Keratinocyte (primary cell): ENCODE measurements at regions not wholly inside any gene's neighbourhood (a gene's known extent, or its start where the extent isn't known, plus 50 kb on each side); places are given as distances from the start of the nearest gene placed in this dataset.

Source experiments
- DNase-seq: peaks from one replicate; pipeline ENCODE4 v3.0.0-alpha.2; 2011; ENCODE audit warnings: low read depth, missing footprints, low spot score
- FAIRE-seq: peaks from 2 replicates; lab custom pipeline; 2011; peaks lifted over from hg19 to GRCh38; lab: Jason Lieb, UNC
- H2AFZ ChIP-seq: 2 replicates; pipeline ENCODE4 v1.6.0; 2012; ENCODE audit warnings: low read length, control low read depth, inconsistent platforms; ENCODE audit not compliant: control insufficient read depth
- H3K27ac ChIP-seq: 2 replicates; pipeline ENCODE4 v1.5.1; 2011; ENCODE audit warnings: low read length; ENCODE audit not compliant: control insufficient read depth, insufficient read depth
- H3K27me3 ChIP-seq: 3 replicates; pipeline ENCODE4 v1.6.0; 2011; ENCODE audit warnings: low read length; ENCODE audit not compliant: control insufficient read depth, insufficient read depth; ENCODE audit errors: extremely low read depth
- H3K36me3 ChIP-seq, 2 experiments: 2 replicates in 1 of 2; 3 replicates in 1 of 2; pipeline ENCODE4 v1.5.1; 2011; ENCODE audit warnings: low read length in 2 of 2, mild to moderate bottlenecking in 1 of 2; ENCODE audit not compliant: control insufficient read depth in 2 of 2, insufficient read depth in 2 of 2; ENCODE audit errors: extremely low read depth in 1 of 2
- H3K4me1 ChIP-seq: 3 replicates; pipeline ENCODE4 v1.5.1; 2011; ENCODE audit warnings: low read length; ENCODE audit not compliant: control insufficient read depth, insufficient read depth; ENCODE audit errors: extremely low read depth
- H3K4me2 ChIP-seq: 3 replicates; pipeline ENCODE4 v1.6.0; 2011; ENCODE audit warnings: low read depth, low read length; ENCODE audit not compliant: control insufficient read depth, insufficient read depth; ENCODE audit errors: extremely low read depth
- H3K4me3 ChIP-seq, 3 experiments: fragments of 200-600 bp in 1 of 3; sonication (generic) in 1 of 3; 2 replicates in 2 of 3; 3 replicates in 1 of 3; pipeline ENCODE4 v1.5.1; 2011 to 2016; ENCODE audit warnings: low read length in 3 of 3, mild to moderate bottlenecking in 3 of 3, control low read depth in 2 of 3, inconsistent platforms in 1 of 3, low read depth in 1 of 3, mixed read lengths in 1 of 3, mixed run types in 1 of 3, moderate library complexity in 1 of 3; ENCODE audit not compliant: control insufficient read depth in 2 of 3, insufficient read depth in 2 of 3; ENCODE audit errors: extremely low read depth in 1 of 3
- H3K79me2 ChIP-seq: 2 replicates; pipeline ENCODE4 v1.6.0; 2012; ENCODE audit warnings: low read length; ENCODE audit not compliant: control insufficient read depth, insufficient read depth
- H3K9ac ChIP-seq: 3 replicates; pipeline ENCODE4 v1.6.0; 2011; ENCODE audit warnings: low read length; ENCODE audit not compliant: control insufficient read depth, insufficient read depth; ENCODE audit errors: extremely low read depth
- H3K9me1 ChIP-seq: 3 replicates; pipeline ENCODE4 v1.6.0; 2011; ENCODE audit warnings: low read length; ENCODE audit not compliant: control insufficient read depth, insufficient read depth; ENCODE audit errors: extremely low read depth
- H3K9me3 ChIP-seq: 2 replicates; pipeline ENCODE4 v1.5.1; 2012; ENCODE audit warnings: low read depth, low read length; ENCODE audit not compliant: control insufficient read depth
- H4K20me1 ChIP-seq: 3 replicates; pipeline ENCODE4 v1.6.0; 2011; ENCODE audit warnings: low read length; ENCODE audit not compliant: control insufficient read depth, insufficient read depth; ENCODE audit errors: extremely low read depth
- CTCF ChIP-seq, 3 experiments: IDR thresholded peaks in 1 of 3; conservative IDR thresholded peaks in 1 of 3; optimal IDR thresholded peaks in 1 of 3; 2 replicates in 2 of 3; 3 replicates in 1 of 3; pipeline versions ENCODE3 to v1.5.1; 2011; ENCODE audit warnings: low read length in 3 of 3, mild to moderate bottlenecking in 3 of 3, moderate library complexity in 2 of 3, control low read depth in 1 of 3, inconsistent platforms in 1 of 3; ENCODE audit not compliant: insufficient read depth in 2 of 3; ENCODE audit errors: extremely low read depth in 1 of 3
- EZH2 ChIP-seq: IDR thresholded peaks from one replicate; pipeline ENCODE4 v1.6.1; 2012; ENCODE audit warnings: inconsistent platforms, mild to moderate bottlenecking, low read length, moderate library complexity
- dilution Hi-C: fragments of 300-500 bp; cut with MboI; formaldehyde crosslinking; loops from one replicate; pipeline ENCODE4 v1.7.0; 2020; ENCODE audit warnings: low sequenced_read_pairs; ENCODE audit not compliant: extremely low pct_ligation_motif_present

GRCh38 chr7:18212308-18212707 is 184.7 kb upstream of the PRPS1L1 start:
- dilution Hi-C loops: no loop called here
- FAIRE-seq: no peak
- H3K27me3 ChIP-seq: peaks cover 3% of the 10 kb centered on the region
- no peak overlapping the region for H3K4me3 ChIP-seq
- H2AFZ ChIP-seq: no peak overlapping the region
- no peaks in the 10 kb centered on the region for H3K79me2 ChIP-seq
- H3K9ac ChIP-seq: no peak overlapping the region
- TF ChIP-seq CTCF (optimal IDR thresholded peaks at IDR 0.05 in 1 of 3, IDR thresholded peaks at IDR 0.05 in 1 of 3, conservative IDR thresholded peaks at IDR 0.05 in 1 of 3; ENCODE audit: extremely low read depth in 1 of 3, insufficient read depth in 2 of 3, low read length in 3 of 3): no peak
- TF ChIP-seq EZH2: no peak
- no peaks in the 10 kb centered on the region for H3K9me1 ChIP-seq
- H3K4me2 ChIP-seq: no peak overlapping the region
- H4K20me1 ChIP-seq: no peaks in the 10 kb centered on the region
- no peaks in the 10 kb centered on the region for H3K36me3 ChIP-seq
- no peaks in the 10 kb centered on the region for H3K9me3 ChIP-seq
- H3K4me1 ChIP-seq: no peaks in the 10 kb centered on the region
- no peak for DNase-seq
- no peak overlapping the region for H3K27ac ChIP-seq

- TF ChIP-seq EZH2: no peak
- Histone ChIP-seq H3K4me1 (no peaks in the 10 kb centered on the region), H3K27me3 (peaks cover 3% of the 10 kb centered on the region), H3K4me3 (no peak overlapping the region), H3K27ac (no peak overlapping the region), H3K79me2 (no peaks in the 10 kb centered on the region), H3K36me3 (no peaks in the 10 kb centered on the region), H3K9me3 (no peaks in the 10 kb centered on the region), H3K9me1 (no peaks in the 10 kb centered on the region), H2AFZ (no peak overlapping the region), H4K20me1 (no peaks in the 10 kb centered on the region), H3K9ac (no peak overlapping the region), H3K4me2 (no peak overlapping the region)
- FAIRE-seq: no peak
- dilution Hi-C loops: no loop called here
- DNase-seq: no peak
Measured at GRCh38 chr7:18212758-18213157, 185.1 kb upstream of the PRPS1L1 start.

- no peak overlapping the region for H3K4me2 ChIP-seq
- H3K9ac ChIP-seq: no peak overlapping the region
- H2AFZ ChIP-seq: no peak overlapping the region
- no peak for DNase-seq
- H3K27me3 ChIP-seq: peaks cover 3% of the 10 kb centered on the region
- H3K4me3 ChIP-seq: no peak overlapping the region
- TF ChIP-seq CTCF (optimal IDR thresholded peaks at IDR 0.05 in 1 of 3, IDR thresholded peaks at IDR 0.05 in 1 of 3, conservative IDR thresholded peaks at IDR 0.05 in 1 of 3; ENCODE audit: extremely low read depth in 1 of 3, insufficient read depth in 2 of 3, low read length in 3 of 3) (no peak), EZH2 (no peak)
- no peaks in the 10 kb centered on the region for H3K79me2 ChIP-seq
- no peaks in the 10 kb centered on the region for H3K4me1 ChIP-seq
- H3K9me1 ChIP-seq: no peaks in the 10 kb centered on the region
- no peaks in the 10 kb centered on the region for H4K20me1 ChIP-seq
- no peaks in the 10 kb centered on the region for H3K36me3 ChIP-seq
- no peak for FAIRE-seq
- H3K9me3 ChIP-seq: no peaks in the 10 kb centered on the region
- H3K27ac ChIP-seq: no peak overlapping the region
- dilution Hi-C loops: no loop called here
Measured at GRCh38 chr7:18213652-18214051, 186.0 kb upstream of the PRPS1L1 start.
